MM.1S (cell line): ENCODE measurements at regions not wholly inside any gene's neighbourhood (a gene's known extent, or its start where the extent isn't known, plus 50 kb on each side); places are given as distances from the start of the nearest gene placed in this dataset.

Experiments used
- DNase-seq: peaks from one replicate; pipeline ENCODE4 v3.0.0-alpha.2; 2015
- H2AFZ ChIP-seq: fragments of 300-600 bp; sonication (generic); 2 replicates; pipeline ENCODE4 v1.6.0; 2016; ENCODE audit warnings: antibody characterized with exemption, low read length
- H3F3A ChIP-seq: fragments of 300-600 bp; sonication (generic); 2 replicates; pipeline ENCODE4 v1.6.1; 2016; ENCODE audit warnings: mild to moderate bottlenecking, antibody characterized with exemption, low read length, moderate library complexity, mixed read lengths; ENCODE audit not compliant: insufficient read depth
- H3K27ac ChIP-seq: fragments of 300-600 bp; sonication (generic); 2 replicates; pipeline ENCODE4 v1.5.1; 2016; ENCODE audit warnings: mild to moderate bottlenecking, low read length
- H3K27me3 ChIP-seq: fragments of 300-600 bp; sonication (generic); replicated peaks from 2 replicates; pipeline ENCODE4 v1.6.0; 2016; ENCODE audit warnings: low read length; ENCODE audit not compliant: insufficient read depth
- H3K36me3 ChIP-seq: fragments of 300-600 bp; sonication (generic); replicated peaks from 2 replicates; pipeline ENCODE4 v1.6.1; 2016; ENCODE audit warnings: mild to moderate bottlenecking, low read length, mixed read lengths; ENCODE audit not compliant: insufficient read depth
- H3K4me1 ChIP-seq: fragments of 300-600 bp; sonication (generic); 2 replicates; pipeline ENCODE4 v1.6.1; 2016; ENCODE audit warnings: low read length, mixed read lengths
- H3K4me2 ChIP-seq: fragments of 300-600 bp; sonication (generic); 2 replicates; pipeline ENCODE4 v1.6.0; 2016; ENCODE audit warnings: low read depth, low read length
- H3K4me3 ChIP-seq: fragments of 300-600 bp; sonication (generic); 2 replicates; pipeline ENCODE4 v1.5.1; 2016; ENCODE audit warnings: low read length, mixed read lengths
- H3K79me2 ChIP-seq: fragments of 300-600 bp; sonication (generic); 2 replicates; pipeline ENCODE4 v1.6.1; 2016; ENCODE audit warnings: mixed run types, low read length, mixed read lengths
- H3K9ac ChIP-seq: fragments of 300-600 bp; sonication (generic); 2 replicates; pipeline ENCODE4 v1.6.1; 2016; ENCODE audit warnings: low read length, mixed read lengths
- H3K9me2 ChIP-seq: fragments of 300-600 bp; sonication (generic); replicated peaks from 2 replicates; pipeline ENCODE4 v1.6.1; 2016; ENCODE audit warnings: mild to moderate bottlenecking, low read length, mixed read lengths; ENCODE audit not compliant: insufficient read depth
- H3K9me3 ChIP-seq: fragments of 300-600 bp; sonication (generic); replicated peaks from 2 replicates; pipeline ENCODE4 v1.6.1; 2016; ENCODE audit warnings: mild to moderate bottlenecking, low read length, mixed read lengths; ENCODE audit not compliant: insufficient read depth
- H4K20me1 ChIP-seq: fragments of 300-600 bp; sonication (generic); 2 replicates; pipeline ENCODE4 v1.6.1; 2016; ENCODE audit warnings: mild to moderate bottlenecking, low read length, moderate library complexity, mixed read lengths; ENCODE audit not compliant: insufficient read depth
- EZH2 ChIP-seq: fragments of 300-600 bp; sonication (generic); optimal IDR thresholded peaks from 2 replicates; pipeline ENCODE3; 2017; ENCODE audit warnings: low read depth, mild to moderate bottlenecking, antibody characterized with exemption, low read length, mixed read lengths
- EZH2phosphoT487 ChIP-seq: fragments of 300-600 bp; sonication (generic); IDR thresholded peaks from 2 replicates; pipeline ENCODE4 v1.6.1; 2018; ENCODE audit warnings: antibody characterized with exemption, low read length
- TF ChIP-seq, protein P1 (sequence below): fragments of 300-600 bp; sonication (generic); IDR thresholded peaks from 2 replicates; pipeline ENCODE4 v1.5.1; 2016; ENCODE audit warnings: antibody characterized with exemption, low read length, mixed read lengths

DNA sequence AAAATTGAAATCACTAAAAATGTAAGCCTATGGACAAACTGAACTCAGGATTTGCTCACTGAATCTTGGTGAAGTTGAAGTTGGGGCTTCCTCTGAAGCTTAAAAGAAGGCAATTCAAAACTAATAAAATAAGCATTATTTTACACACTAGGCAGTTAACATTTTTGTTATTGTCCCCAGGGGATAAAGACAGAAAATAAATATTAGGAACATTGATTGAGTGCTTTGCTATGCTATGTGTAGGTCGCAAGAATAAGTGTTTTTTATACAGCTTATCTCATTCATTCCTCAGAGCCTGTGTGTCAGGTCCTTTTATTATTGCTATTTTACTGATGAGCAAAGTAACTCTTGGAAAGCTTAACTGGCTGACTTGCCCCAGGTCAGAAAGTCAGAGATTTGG, 82.2 kb downstream of the ZNF608 start:
- DNase-seq, result no peak
- no peaks in the 10 kb centered on the region for H3K9me2 ChIP-seq
- H4K20me1 ChIP-seq, result no peaks in the 10 kb centered on the region
- no peak overlapping the region for H3K4me3 ChIP-seq
- no peak overlapping the region for H3K9ac ChIP-seq
- H3K27ac ChIP-seq, result no peak overlapping the region
- H3F3A ChIP-seq, result no peaks in the 10 kb centered on the region
- H3K4me1 ChIP-seq, result no peaks in the 10 kb centered on the region
- no peaks in the 10 kb centered on the region for H3K27me3 ChIP-seq
- no peak overlapping the region for H2AFZ ChIP-seq
- no peaks in the 10 kb centered on the region for H3K9me3 ChIP-seq
- no peaks in the 10 kb centered on the region for H3K79me2 ChIP-seq
- TF ChIP-seq, protein P1, sequence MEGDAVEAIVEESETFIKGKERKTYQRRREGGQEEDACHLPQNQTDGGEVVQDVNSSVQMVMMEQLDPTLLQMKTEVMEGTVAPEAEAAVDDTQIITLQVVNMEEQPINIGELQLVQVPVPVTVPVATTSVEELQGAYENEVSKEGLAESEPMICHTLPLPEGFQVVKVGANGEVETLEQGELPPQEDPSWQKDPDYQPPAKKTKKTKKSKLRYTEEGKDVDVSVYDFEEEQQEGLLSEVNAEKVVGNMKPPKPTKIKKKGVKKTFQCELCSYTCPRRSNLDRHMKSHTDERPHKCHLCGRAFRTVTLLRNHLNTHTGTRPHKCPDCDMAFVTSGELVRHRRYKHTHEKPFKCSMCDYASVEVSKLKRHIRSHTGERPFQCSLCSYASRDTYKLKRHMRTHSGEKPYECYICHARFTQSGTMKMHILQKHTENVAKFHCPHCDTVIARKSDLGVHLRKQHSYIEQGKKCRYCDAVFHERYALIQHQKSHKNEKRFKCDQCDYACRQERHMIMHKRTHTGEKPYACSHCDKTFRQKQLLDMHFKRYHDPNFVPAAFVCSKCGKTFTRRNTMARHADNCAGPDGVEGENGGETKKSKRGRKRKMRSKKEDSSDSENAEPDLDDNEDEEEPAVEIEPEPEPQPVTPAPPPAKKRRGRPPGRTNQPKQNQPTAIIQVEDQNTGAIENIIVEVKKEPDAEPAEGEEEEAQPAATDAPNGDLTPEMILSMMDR, result no peak
- TF ChIP-seq EZH2 (no peak), EZH2phosphoT487 (no peak)
- H3K4me2 ChIP-seq, result no peak overlapping the region
- H3K36me3 ChIP-seq, result no peaks in the 10 kb centered on the region

DNA sequence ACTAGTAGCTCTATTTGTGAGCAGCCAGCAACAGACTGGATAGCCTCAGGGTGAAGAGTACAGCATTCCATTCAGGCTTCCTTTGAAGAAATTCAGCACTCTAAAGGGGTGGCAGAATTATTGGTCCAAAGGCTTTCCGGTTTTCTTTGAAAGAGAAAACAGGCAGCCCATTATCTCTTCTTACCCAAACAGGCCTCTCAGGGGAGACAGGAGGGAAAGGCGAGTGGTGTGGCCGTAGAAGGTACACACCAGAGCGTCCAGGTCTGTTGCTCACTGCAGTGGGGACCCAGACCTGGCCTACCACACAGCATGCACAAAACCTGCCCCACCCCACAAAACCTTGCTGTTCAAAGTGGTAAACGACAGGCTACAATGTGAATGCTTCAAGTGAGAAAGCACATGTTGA, 83.3 kb downstream of the ZNF608 start:
- Histone ChIP-seq H3K9me2 (no peaks in the 10 kb centered on the region), H2AFZ (no peak overlapping the region), H3K79me2 (no peaks in the 10 kb centered on the region), H3K9me3 (no peaks in the 10 kb centered on the region), H3K36me3 (no peaks in the 10 kb centered on the region), H4K20me1 (no peaks in the 10 kb centered on the region), H3K4me1 (no peaks in the 10 kb centered on the region), H3K9ac (no peak overlapping the region), H3K27ac (no peak overlapping the region), H3K27me3 (no peaks in the 10 kb centered on the region), H3K4me2 (no peak overlapping the region), H3K4me3 (no peak overlapping the region), H3F3A (no peaks in the 10 kb centered on the region)
- TF ChIP-seq EZH2phosphoT487, result no peak
- no peak for TF ChIP-seq EZH2
- TF ChIP-seq, protein P1, result no peak
- DNase-seq, result no peak

GRCh38 chr5:124662181-124662781, 84.2 kb downstream of the ZNF608 start:
- Histone ChIP-seq H3K9me2 (no peaks in the 10 kb centered on the region), H3F3A (no peaks in the 10 kb centered on the region), H3K4me2 (no peak overlapping the region), H3K9ac (no peak overlapping the region), H3K4me3 (no peak overlapping the region), H3K27me3 (no peaks in the 10 kb centered on the region), H3K4me1 (no peaks in the 10 kb centered on the region), H2AFZ (no peak overlapping the region), H3K27ac (no peak overlapping the region), H3K9me3 (no peaks in the 10 kb centered on the region), H3K79me2 (no peaks in the 10 kb centered on the region), H4K20me1 (no peaks in the 10 kb centered on the region), H3K36me3 (no peaks in the 10 kb centered on the region)
- TF ChIP-seq EZH2 (no peak), EZH2phosphoT487 (no peak)
- TF ChIP-seq, protein P1, result no peak
- no peak for DNase-seq
